ENCODE measurements at regions not wholly inside any gene's neighbourhood (a gene's known extent, or its start where the extent isn't known, plus 50 kb on each side); places are given as distances from the start of the nearest gene placed in this dataset.

GRCh38 chr3:181050738-181051137 is 61.2 kb upstream of the DNAJC19 start:
- TF ChIP-seq, protein P1, sequence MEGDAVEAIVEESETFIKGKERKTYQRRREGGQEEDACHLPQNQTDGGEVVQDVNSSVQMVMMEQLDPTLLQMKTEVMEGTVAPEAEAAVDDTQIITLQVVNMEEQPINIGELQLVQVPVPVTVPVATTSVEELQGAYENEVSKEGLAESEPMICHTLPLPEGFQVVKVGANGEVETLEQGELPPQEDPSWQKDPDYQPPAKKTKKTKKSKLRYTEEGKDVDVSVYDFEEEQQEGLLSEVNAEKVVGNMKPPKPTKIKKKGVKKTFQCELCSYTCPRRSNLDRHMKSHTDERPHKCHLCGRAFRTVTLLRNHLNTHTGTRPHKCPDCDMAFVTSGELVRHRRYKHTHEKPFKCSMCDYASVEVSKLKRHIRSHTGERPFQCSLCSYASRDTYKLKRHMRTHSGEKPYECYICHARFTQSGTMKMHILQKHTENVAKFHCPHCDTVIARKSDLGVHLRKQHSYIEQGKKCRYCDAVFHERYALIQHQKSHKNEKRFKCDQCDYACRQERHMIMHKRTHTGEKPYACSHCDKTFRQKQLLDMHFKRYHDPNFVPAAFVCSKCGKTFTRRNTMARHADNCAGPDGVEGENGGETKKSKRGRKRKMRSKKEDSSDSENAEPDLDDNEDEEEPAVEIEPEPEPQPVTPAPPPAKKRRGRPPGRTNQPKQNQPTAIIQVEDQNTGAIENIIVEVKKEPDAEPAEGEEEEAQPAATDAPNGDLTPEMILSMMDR (IDR thresholded peaks at IDR 0.05), result no peak
- no peak for TF ChIP-seq EP300 (IDR thresholded peaks at IDR 0.05)

Data from tibial nerve (tissue), 4 donors.